CD14-positive monocyte (primary cell): ENCODE measurements at regions not wholly inside any gene's neighbourhood (a gene's known extent, or its start where the extent isn't known, plus 50 kb on each side); places are given as distances from the start of the nearest gene placed in this dataset.

Experiments
- DNase-seq, 3 donors: peaks; one replicate each; pipeline ENCODE4 v3.0.0-alpha.2; 2011 to 2022
- H2AFZ ChIP-seq: 2 replicates; pipeline ENCODE4 v1.6.0; 2012; ENCODE audit warnings: mild to moderate bottlenecking, low read depth, low read length, inconsistent platforms; ENCODE audit not compliant: insufficient read depth, poor library complexity, severe bottlenecking
- H3K27ac ChIP-seq, 2 donors: 1 replicate in 1 of 2; 2 replicates in 1 of 2; pipeline ENCODE4 v1.5.1; 2012 to 2013; ENCODE audit warnings: low read length in 2 of 2, control low read depth in 1 of 2, inconsistent platforms in 1 of 2, low read depth in 1 of 2, mild to moderate bottlenecking in 1 of 2
- H3K27me3 ChIP-seq, 2 donors: one replicate each; pipeline versions ENCODE4 v1.6.0 to v1.6.1; 2011 to 2013; ENCODE audit warnings: low read length in 2 of 2; ENCODE audit not compliant: control insufficient read depth in 2 of 2, insufficient read depth in 2 of 2
- H3K36me3 ChIP-seq, 2 donors: replicated peaks in 1 of 2; 1 replicate in 1 of 2; 2 replicates in 1 of 2; pipeline versions ENCODE4 v1.5.1 to v1.6.1; 2012 to 2013; ENCODE audit warnings: low read length in 2 of 2, control low read depth in 1 of 2, inconsistent platforms in 1 of 2, mild to moderate bottlenecking in 1 of 2; ENCODE audit not compliant: insufficient read depth in 2 of 2, control insufficient read depth in 1 of 2
- H3K4me1 ChIP-seq, 2 donors: 1 replicate in 1 of 2; 2 replicates in 1 of 2; pipeline versions ENCODE4 v1.5.1 to v1.6.1; 2012 to 2013; ENCODE audit warnings: low read length in 2 of 2, control low read depth in 1 of 2, inconsistent platforms in 1 of 2, mild to moderate bottlenecking in 1 of 2, moderate library complexity in 1 of 2; ENCODE audit not compliant: insufficient read depth in 2 of 2, control insufficient read depth in 1 of 2
- H3K4me2 ChIP-seq: replicated peaks from 2 replicates; pipeline ENCODE3; 2012; ENCODE audit warnings: low read length, moderate library complexity, mild to moderate bottlenecking; ENCODE audit not compliant: poor library complexity, severe bottlenecking; ENCODE audit errors: extremely low read depth
- H3K4me3 ChIP-seq, 3 experiments: fragments of 200-600 bp in 1 of 3; sonication (generic) in 1 of 3; replicated peaks in 1 of 3; 1 replicate in 2 of 3; 2 replicates in 1 of 3; pipeline ENCODE4 v1.5.1; 2011 to 2013; ENCODE audit warnings: low read length in 3 of 3, mild to moderate bottlenecking in 3 of 3, control low read depth in 2 of 3, low read depth in 2 of 3, inconsistent platforms in 1 of 3, moderate library complexity in 1 of 3
- H3K79me2 ChIP-seq: 2 replicates; pipeline ENCODE4 v1.6.0; 2012; ENCODE audit warnings: mild to moderate bottlenecking, control low read depth, inconsistent platforms, low read length, moderate library complexity; ENCODE audit not compliant: insufficient read depth
- H3K9ac ChIP-seq: 2 replicates; pipeline ENCODE4 v1.6.0; 2017; ENCODE audit warnings: low read length, mild to moderate bottlenecking; ENCODE audit not compliant: insufficient read depth, poor library complexity, severe bottlenecking
- H3K9me3 ChIP-seq, 2 donors: replicated peaks in 1 of 2; 1 replicate in 1 of 2; 2 replicates in 1 of 2; pipeline versions ENCODE4 v1.5.1 to v1.6.1; 2012 to 2013; ENCODE audit warnings: low read length in 2 of 2, control low read depth in 1 of 2; ENCODE audit not compliant: control insufficient read depth in 1 of 2, insufficient read depth in 1 of 2
- H4K20me1 ChIP-seq: 2 replicates; pipeline ENCODE4 v1.6.0; 2012; ENCODE audit warnings: mild to moderate bottlenecking, low read length, control low read depth, moderate library complexity; ENCODE audit not compliant: insufficient read depth
- H3K27ac Mint-ChIP-seq, 7 donors: one replicate each; pipeline ENCODE4 v1.8.0; 2020; ENCODE audit warnings: mild to moderate bottlenecking in 7 of 7, mixed read lengths in 7 of 7, moderate library complexity in 6 of 7, inconsistent platforms in 2 of 7
- H3K27me3 Mint-ChIP-seq, 3 donors: one replicate each; pipeline ENCODE4 v1.8.0; 2021 to 2022; ENCODE audit warnings: low read depth in 3 of 3, mild to moderate bottlenecking in 3 of 3, mixed read lengths in 3 of 3, moderate library complexity in 3 of 3, inconsistent platforms in 1 of 3
- H3K36me3 Mint-ChIP-seq, 2 donors: one replicate each; pipeline ENCODE4 v1.8.0; 2020; ENCODE audit warnings: mixed read lengths in 2 of 2, inconsistent platforms in 1 of 2, mild to moderate bottlenecking in 1 of 2
- H3K4me1 Mint-ChIP-seq: one replicate; pipeline ENCODE4 v1.8.0; 2020; ENCODE audit warnings: mild to moderate bottlenecking, mixed read lengths
- H3K4me3 Mint-ChIP-seq, 2 donors: one replicate each; pipeline ENCODE4 v1.8.0; 2020; ENCODE audit warnings: mild to moderate bottlenecking in 2 of 2, mixed read lengths in 2 of 2, moderate library complexity in 1 of 2
- H3K9me3 Mint-ChIP-seq, 7 donors: one replicate each; pipeline ENCODE4 v1.8.0; 2020 to 2022; ENCODE audit warnings: mixed read lengths in 7 of 7, mild to moderate bottlenecking in 6 of 7, moderate library complexity in 6 of 7, inconsistent platforms in 2 of 7
- WGBS: methylation state at CpG from one replicate; pipeline ENCODE4 v1.1.5; 2013; ENCODE audit warnings: missing lambda C conversion rate; ENCODE audit not compliant: insufficient coverage; 5-methylcytosine and 5-hydroxymethylcytosine counted together
- intact Hi-C, 2 donors: fragments of 100-400 bp; cut with micrococcal nuclease; formaldehyde crosslinking; loops; one replicate each; pipeline versions ENCODE4 v1.15.0 to v1.15.1; 2023
- TF ChIP-seq, protein P1 (sequence below): fragments of 200-600 bp; IDR thresholded peaks from one replicate; pipeline ENCODE4 v1.8.0; 2022; ENCODE audit warnings: antibody characterized with exemption, mild to moderate bottlenecking

DNA sequence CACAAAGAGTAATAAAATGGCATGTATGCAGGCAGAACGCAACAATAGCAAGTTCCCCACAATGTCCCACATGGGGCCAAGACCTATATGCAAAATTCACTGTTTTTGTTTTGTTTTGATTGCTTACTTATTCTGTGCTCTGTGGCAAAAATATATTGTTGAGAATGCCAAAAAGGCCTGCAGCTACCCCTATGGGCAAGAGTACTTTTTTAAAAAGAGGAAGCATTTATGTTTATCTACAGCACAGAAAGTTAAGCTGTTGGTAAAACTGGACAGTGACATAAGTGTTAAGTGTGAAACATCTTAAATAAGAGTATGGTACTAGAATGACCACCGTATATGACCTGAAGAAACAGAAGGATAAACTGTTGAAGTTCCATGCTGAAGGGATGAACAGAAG is 301.9 kb upstream of the ZC3H12C start:
- H3K9me3 ChIP-seq = no peaks in the 10 kb centered on the region
- TF ChIP-seq, protein P1, sequence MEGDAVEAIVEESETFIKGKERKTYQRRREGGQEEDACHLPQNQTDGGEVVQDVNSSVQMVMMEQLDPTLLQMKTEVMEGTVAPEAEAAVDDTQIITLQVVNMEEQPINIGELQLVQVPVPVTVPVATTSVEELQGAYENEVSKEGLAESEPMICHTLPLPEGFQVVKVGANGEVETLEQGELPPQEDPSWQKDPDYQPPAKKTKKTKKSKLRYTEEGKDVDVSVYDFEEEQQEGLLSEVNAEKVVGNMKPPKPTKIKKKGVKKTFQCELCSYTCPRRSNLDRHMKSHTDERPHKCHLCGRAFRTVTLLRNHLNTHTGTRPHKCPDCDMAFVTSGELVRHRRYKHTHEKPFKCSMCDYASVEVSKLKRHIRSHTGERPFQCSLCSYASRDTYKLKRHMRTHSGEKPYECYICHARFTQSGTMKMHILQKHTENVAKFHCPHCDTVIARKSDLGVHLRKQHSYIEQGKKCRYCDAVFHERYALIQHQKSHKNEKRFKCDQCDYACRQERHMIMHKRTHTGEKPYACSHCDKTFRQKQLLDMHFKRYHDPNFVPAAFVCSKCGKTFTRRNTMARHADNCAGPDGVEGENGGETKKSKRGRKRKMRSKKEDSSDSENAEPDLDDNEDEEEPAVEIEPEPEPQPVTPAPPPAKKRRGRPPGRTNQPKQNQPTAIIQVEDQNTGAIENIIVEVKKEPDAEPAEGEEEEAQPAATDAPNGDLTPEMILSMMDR = no peak
- Mint-ChIP-seq H3K36me3 (no peaks in the 10 kb centered on the region), H3K4me3 (no peak overlapping the region), H3K4me1 (no peaks in the 10 kb centered on the region), H3K9me3 (peaks cover 0 to 2% (median 0%) of the 10 kb centered on the region in 7 donors), H3K27ac (no peak overlapping the region), H3K27me3 (peaks cover 0 to 4% (median 3%) of the 10 kb centered on the region in 3 donors)
- H3K79me2 ChIP-seq = no peaks in the 10 kb centered on the region
- H3K9ac ChIP-seq = no peak overlapping the region
- no peaks in the 10 kb centered on the region for H3K4me1 ChIP-seq
- H4K20me1 ChIP-seq = no peaks in the 10 kb centered on the region
- intact Hi-C loops = no loop called here
- H2AFZ ChIP-seq = no peak overlapping the region
- H3K4me3 ChIP-seq = no peak overlapping the region
- WGBS = no CpG with 5 or more reads among the region's 2 CpGs
- no peak for DNase-seq
- no peaks in the 10 kb centered on the region for H3K36me3 ChIP-seq
- H3K27me3 ChIP-seq = peaks cover 0 to 2% of the 10 kb centered on the region in 2 donors
- H3K4me2 ChIP-seq = no peak overlapping the region
- H3K27ac ChIP-seq = no peak overlapping the region

DNA sequence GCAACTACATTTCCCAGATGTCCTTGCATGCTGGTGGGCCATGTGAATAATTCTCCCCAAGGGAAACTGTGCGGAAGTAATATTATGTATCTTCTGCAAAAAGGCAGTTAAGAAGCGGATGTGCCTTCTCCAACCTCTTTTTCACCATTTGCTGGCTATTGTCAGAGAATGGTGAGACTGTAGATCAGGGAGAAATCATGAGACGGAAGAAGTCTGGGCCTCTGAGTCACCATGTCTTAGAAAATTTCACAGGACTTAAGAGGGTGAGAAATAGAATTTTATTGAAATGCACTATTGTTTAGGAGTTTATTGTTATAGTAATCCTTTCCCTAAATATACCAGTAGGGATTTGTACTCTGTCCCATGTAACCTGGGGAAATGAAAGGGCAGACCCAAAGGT is 298.7 kb upstream of the ZC3H12C start:
- Mint-ChIP-seq H3K27me3 (no peaks in the 10 kb centered on the region), H3K27ac (no peak overlapping the region), H3K4me1 (no peaks in the 10 kb centered on the region), H3K4me3 (no peak overlapping the region), H3K9me3 (peaks cover 0 to 2% (median 0%) of the 10 kb centered on the region in 7 donors), H3K36me3 (no peaks in the 10 kb centered on the region)
- Histone ChIP-seq H3K36me3 (no peaks in the 10 kb centered on the region), H2AFZ (no peak overlapping the region), H3K27ac (no peak overlapping the region), H3K4me1 (no peaks in the 10 kb centered on the region), H3K27me3 (peaks cover 0 to 2% of the 10 kb centered on the region in 2 donors), H3K9ac (no peak overlapping the region), H4K20me1 (no peaks in the 10 kb centered on the region), H3K4me3 (no peak overlapping the region), H3K79me2 (no peaks in the 10 kb centered on the region), H3K4me2 (no peak overlapping the region), H3K9me3 (no peaks in the 10 kb centered on the region)
- DNase-seq = no peak
- no CpG with 5 or more reads among the region's 3 CpGs for WGBS
- TF ChIP-seq, protein P1 = no peak
- intact Hi-C loops = no loop called here
